CD4-positive, alpha-beta T cell treated with Interleukin-6 for 4 hours (primary cell): ENCODE measurements at regions not wholly inside any gene's neighbourhood (a gene's known extent, or its start where the extent isn't known, plus 50 kb on each side); places are given as distances from the start of the nearest gene placed in this dataset.

Source experiments
- DNase-seq: peaks from one replicate; pipeline ENCODE4 v3.0.0-alpha.2; 2020; ENCODE audit warnings: mixed read lengths

- no peak for DNase-seq
These were observed 91.8 kb upstream of the KLF7 start for GRCh38 chr2:207257251-207258250.

- DNase-seq, result no peak
These were observed 92.7 kb upstream of the KLF7 start for GRCh38 chr2:207258263-207258991.

GRCh38 chr2:207260021-207260420, 94.3 kb upstream of the KLF7 start:
- DNase-seq, result no peak

- no peak for DNase-seq
These were observed 95.2 kb upstream of the KLF7 start for GRCh38 chr2:207260947-207261346.

- DNase-seq, result no peak
These were observed 98.6 kb upstream of the KLF7 start for GRCh38 chr2:207264310-207264709.

GRCh38 chr2:207265332-207265731, 99.6 kb upstream of the KLF7 start:
- DNase-seq, result no peak

GRCh38 chr2:207265869-207266268, 100.1 kb upstream of the KLF7 start:
- DNase-seq, result no peak

- DNase-seq, result no peak
These were observed 100.9 kb upstream of the KLF7 start for GRCh38 chr2:207266648-207267047.

GRCh38 chr2:207269038-207269437, 103.3 kb upstream of the KLF7 start:
- no peak for DNase-seq

GRCh38 chr2:207274530-207275189, 108.9 kb upstream of the KLF7 start:
- no peak for DNase-seq

GRCh38 chr2:207275779-207276178, 110.0 kb upstream of the KLF7 start:
- no peak for DNase-seq

GRCh38 chr2:207276248-207276647, 110.5 kb upstream of the KLF7 start:
- DNase-seq, result no peak

- no peak for DNase-seq
These were observed 111.1 kb upstream of the KLF7 start for GRCh38 chr2:207276858-207277257.

GRCh38 chr2:207279520-207279919, 113.8 kb upstream of the KLF7 start:
- DNase-seq, result no peak

- no peak for DNase-seq
These were observed 115.7 kb upstream of the KLF7 start for GRCh38 chr2:207281436-207281835.

- DNase-seq, result no peak
These were observed 117.2 kb upstream of the KLF7 start for GRCh38 chr2:207282916-207283315.

- DNase-seq, result no peak
These were observed 117.6 kb upstream of the KLF7 start for GRCh38 chr2:207283356-207283755.

- DNase-seq, result no peak
These were observed 119.1 kb upstream of the KLF7 start for GRCh38 chr2:207284556-207285472.

- DNase-seq, result peak; percentile 35
These were observed 119.7 kb upstream of the KLF7 start for GRCh38 chr2:207285473-207285815.

- no peak for DNase-seq
These were observed 120.4 kb upstream of the KLF7 start for GRCh38 chr2:207286106-207286505.

GRCh38 chr2:207288628-207289027, 122.9 kb upstream of the KLF7 start:
- no peak for DNase-seq

- DNase-seq, result no peak
These were observed 123.7 kb upstream of the KLF7 start for GRCh38 chr2:207289295-207290018.
